ENCODE measurements at regions not wholly inside any gene's neighbourhood (a gene's known extent, or its start where the extent isn't known, plus 50 kb on each side); places are given as distances from the start of the nearest gene placed in this dataset.

DNA sequence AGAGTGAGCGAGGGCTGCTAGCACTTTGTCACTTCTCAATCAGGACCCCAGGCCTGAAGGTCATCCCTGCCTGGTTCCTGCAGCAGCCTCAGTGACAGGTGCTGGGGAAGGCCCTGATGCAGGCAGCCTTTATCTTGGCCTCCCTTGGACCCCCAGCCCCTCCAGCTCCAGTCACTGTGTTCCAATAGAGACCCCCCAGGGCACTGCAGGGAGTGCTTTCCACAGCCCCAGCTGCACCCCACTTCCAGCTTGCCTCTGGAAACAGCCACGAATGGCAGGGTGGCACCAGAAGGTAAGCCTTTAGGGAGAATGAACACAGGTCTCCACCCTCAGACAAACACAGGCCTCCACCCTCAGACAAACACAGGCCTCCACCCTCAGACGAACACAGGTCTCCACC is 241.6 kb upstream of the SGCG start:
- TF ChIP-seq, protein P1, sequence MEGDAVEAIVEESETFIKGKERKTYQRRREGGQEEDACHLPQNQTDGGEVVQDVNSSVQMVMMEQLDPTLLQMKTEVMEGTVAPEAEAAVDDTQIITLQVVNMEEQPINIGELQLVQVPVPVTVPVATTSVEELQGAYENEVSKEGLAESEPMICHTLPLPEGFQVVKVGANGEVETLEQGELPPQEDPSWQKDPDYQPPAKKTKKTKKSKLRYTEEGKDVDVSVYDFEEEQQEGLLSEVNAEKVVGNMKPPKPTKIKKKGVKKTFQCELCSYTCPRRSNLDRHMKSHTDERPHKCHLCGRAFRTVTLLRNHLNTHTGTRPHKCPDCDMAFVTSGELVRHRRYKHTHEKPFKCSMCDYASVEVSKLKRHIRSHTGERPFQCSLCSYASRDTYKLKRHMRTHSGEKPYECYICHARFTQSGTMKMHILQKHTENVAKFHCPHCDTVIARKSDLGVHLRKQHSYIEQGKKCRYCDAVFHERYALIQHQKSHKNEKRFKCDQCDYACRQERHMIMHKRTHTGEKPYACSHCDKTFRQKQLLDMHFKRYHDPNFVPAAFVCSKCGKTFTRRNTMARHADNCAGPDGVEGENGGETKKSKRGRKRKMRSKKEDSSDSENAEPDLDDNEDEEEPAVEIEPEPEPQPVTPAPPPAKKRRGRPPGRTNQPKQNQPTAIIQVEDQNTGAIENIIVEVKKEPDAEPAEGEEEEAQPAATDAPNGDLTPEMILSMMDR (IDR thresholded peaks at IDR 0.05; ENCODE audit: low read length), result no peak
- no peak for TF ChIP-seq EZH2 (IDR thresholded peaks at IDR 0.05; ENCODE audit: borderline replicate concordance, low read length)
